Inferior parietal cortex (tissue), 1 donor: ENCODE measurements at regions not wholly inside any gene's neighbourhood (a gene's known extent, or its start where the extent isn't known, plus 50 kb on each side); places are given as distances from the start of the nearest gene placed in this dataset.

Experiments used
- DNase-seq: peaks from one replicate; pipeline ENCODE4 v3.0.0-alpha.2; 2016; ENCODE audit errors: extremely low spot score

- DNase-seq = no peak
Observed at GRCh38 chr1:36644556-36644955, 161.8 kb upstream of the CSF3R start.

- DNase-seq = no peak
Observed at GRCh38 chr1:36643371-36644270, 160.9 kb upstream of the CSF3R start.

GRCh38 chr1:36642802-36643201 is 160.1 kb upstream of the CSF3R start:
- DNase-seq = no peak

- no peak for DNase-seq
Observed at GRCh38 chr1:36641776-36642175, 159.1 kb upstream of the CSF3R start.

- DNase-seq = no peak
Observed at GRCh38 chr1:36639461-36639860, 156.7 kb upstream of the CSF3R start.

- DNase-seq = no peak
Observed at GRCh38 chr1:36638268-36638667, 155.6 kb upstream of the CSF3R start.

- DNase-seq = no peak
Observed at GRCh38 chr1:36636206-36636605, 153.5 kb upstream of the CSF3R start.

- no peak for DNase-seq
Observed at GRCh38 chr1:36635284-36635683, 152.6 kb upstream of the CSF3R start.

- DNase-seq = no peak
Observed at GRCh38 chr1:36628804-36629203, 146.1 kb upstream of the CSF3R start.

- DNase-seq = no peak
Observed at GRCh38 chr1:36626435-36626834, 143.7 kb upstream of the CSF3R start.

- peak; percentile 20 for DNase-seq
Observed at GRCh38 chr1:36625935-36626310, 143.2 kb upstream of the CSF3R start.

- DNase-seq = no peak
Observed at GRCh38 chr1:36625253-36625934, 142.7 kb upstream of the CSF3R start.

GRCh38 chr1:36624466-36624865 is 141.8 kb upstream of the CSF3R start:
- DNase-seq = no peak

- no peak for DNase-seq
Observed at GRCh38 chr1:36622741-36623648, 140.3 kb upstream of the CSF3R start.

GRCh38 chr1:36621531-36621930 is 138.8 kb upstream of the CSF3R start:
- no peak for DNase-seq

GRCh38 chr1:36620142-36620541 is 137.4 kb upstream of the CSF3R start:
- no peak for DNase-seq

GRCh38 chr1:36614991-36615390 is 132.3 kb upstream of the CSF3R start:
- DNase-seq = no peak

- no peak for DNase-seq
Observed at GRCh38 chr1:36614571-36614970, 131.9 kb upstream of the CSF3R start.

GRCh38 chr1:36613721-36614120 is 131.0 kb upstream of the CSF3R start:
- no peak for DNase-seq

GRCh38 chr1:36612881-36613280 is 130.2 kb upstream of the CSF3R start:
- DNase-seq = no peak

GRCh38 chr1:36612121-36612520 is 129.4 kb upstream of the CSF3R start:
- DNase-seq = no peak
